ENCODE measurements at regions not wholly inside any gene's neighbourhood (a gene's known extent, or its start where the extent isn't known, plus 50 kb on each side); places are given as distances from the start of the nearest gene placed in this dataset.

DNA sequence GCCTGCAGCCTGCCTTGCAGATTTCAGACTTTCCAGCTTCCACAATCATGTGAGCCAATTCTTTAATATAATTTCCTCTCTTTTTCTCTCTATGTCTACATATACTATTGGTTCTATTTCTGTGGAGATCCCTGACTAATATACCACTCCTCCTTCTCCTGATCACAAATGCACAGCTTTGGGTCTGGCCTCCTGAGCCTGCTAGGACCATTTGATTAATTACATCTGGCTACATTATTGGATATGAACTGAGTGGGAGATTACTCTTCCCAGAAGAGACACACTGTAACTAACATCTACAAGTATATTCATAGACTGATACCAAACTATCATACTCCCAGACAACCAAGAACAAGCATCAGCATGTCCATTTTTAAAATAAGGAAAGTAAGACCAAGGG lies 188.9 kb upstream of the LMCD1 start:
- TF ChIP-seq, protein P1, sequence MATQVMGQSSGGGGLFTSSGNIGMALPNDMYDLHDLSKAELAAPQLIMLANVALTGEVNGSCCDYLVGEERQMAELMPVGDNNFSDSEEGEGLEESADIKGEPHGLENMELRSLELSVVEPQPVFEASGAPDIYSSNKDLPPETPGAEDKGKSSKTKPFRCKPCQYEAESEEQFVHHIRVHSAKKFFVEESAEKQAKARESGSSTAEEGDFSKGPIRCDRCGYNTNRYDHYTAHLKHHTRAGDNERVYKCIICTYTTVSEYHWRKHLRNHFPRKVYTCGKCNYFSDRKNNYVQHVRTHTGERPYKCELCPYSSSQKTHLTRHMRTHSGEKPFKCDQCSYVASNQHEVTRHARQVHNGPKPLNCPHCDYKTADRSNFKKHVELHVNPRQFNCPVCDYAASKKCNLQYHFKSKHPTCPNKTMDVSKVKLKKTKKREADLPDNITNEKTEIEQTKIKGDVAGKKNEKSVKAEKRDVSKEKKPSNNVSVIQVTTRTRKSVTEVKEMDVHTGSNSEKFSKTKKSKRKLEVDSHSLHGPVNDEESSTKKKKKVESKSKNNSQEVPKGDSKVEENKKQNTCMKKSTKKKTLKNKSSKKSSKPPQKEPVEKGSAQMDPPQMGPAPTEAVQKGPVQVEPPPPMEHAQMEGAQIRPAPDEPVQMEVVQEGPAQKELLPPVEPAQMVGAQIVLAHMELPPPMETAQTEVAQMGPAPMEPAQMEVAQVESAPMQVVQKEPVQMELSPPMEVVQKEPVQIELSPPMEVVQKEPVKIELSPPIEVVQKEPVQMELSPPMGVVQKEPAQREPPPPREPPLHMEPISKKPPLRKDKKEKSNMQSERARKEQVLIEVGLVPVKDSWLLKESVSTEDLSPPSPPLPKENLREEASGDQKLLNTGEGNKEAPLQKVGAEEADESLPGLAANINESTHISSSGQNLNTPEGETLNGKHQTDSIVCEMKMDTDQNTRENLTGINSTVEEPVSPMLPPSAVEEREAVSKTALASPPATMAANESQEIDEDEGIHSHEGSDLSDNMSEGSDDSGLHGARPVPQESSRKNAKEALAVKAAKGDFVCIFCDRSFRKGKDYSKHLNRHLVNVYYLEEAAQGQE (IDR thresholded peaks at IDR 0.05; ENCODE audit: insufficient replicate concordance, low read depth): no peak
- TF ChIP-seq, protein P2, sequence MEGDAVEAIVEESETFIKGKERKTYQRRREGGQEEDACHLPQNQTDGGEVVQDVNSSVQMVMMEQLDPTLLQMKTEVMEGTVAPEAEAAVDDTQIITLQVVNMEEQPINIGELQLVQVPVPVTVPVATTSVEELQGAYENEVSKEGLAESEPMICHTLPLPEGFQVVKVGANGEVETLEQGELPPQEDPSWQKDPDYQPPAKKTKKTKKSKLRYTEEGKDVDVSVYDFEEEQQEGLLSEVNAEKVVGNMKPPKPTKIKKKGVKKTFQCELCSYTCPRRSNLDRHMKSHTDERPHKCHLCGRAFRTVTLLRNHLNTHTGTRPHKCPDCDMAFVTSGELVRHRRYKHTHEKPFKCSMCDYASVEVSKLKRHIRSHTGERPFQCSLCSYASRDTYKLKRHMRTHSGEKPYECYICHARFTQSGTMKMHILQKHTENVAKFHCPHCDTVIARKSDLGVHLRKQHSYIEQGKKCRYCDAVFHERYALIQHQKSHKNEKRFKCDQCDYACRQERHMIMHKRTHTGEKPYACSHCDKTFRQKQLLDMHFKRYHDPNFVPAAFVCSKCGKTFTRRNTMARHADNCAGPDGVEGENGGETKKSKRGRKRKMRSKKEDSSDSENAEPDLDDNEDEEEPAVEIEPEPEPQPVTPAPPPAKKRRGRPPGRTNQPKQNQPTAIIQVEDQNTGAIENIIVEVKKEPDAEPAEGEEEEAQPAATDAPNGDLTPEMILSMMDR (IDR thresholded peaks at IDR 0.05; ENCODE audit: insufficient read depth, low read length): no peak
- no peak for TF ChIP-seq SPI1 (IDR thresholded peaks at IDR 0.05; ENCODE audit: borderline replicate concordance, low read depth)

Data from HL-60 (cell line).